ENCODE measurements at regions not wholly inside any gene's neighbourhood (a gene's known extent, or its start where the extent isn't known, plus 50 kb on each side); places are given as distances from the start of the nearest gene placed in this dataset.
"Not testable (repeated sequence)": the region's sequence is repeated elsewhere in the genome, so short reads cannot be mapped to it uniquely, and the experiment has no call there.

GRCh38 chr1:234865171-234866006 lies 255.4 kb upstream of the IRF2BP2 start:
- DNase-seq (ENCODE audit: low read depth in 2 of 2), result no peak

GRCh38 chr1:234864116-234864515 lies 254.1 kb upstream of the IRF2BP2 start:
- no peak for DNase-seq (ENCODE audit: low read depth in 2 of 2)

GRCh38 chr1:234863551-234863971 lies 253.6 kb upstream of the IRF2BP2 start:
- DNase-seq (ENCODE audit: low read depth in 2 of 2), result no peak

DNA sequence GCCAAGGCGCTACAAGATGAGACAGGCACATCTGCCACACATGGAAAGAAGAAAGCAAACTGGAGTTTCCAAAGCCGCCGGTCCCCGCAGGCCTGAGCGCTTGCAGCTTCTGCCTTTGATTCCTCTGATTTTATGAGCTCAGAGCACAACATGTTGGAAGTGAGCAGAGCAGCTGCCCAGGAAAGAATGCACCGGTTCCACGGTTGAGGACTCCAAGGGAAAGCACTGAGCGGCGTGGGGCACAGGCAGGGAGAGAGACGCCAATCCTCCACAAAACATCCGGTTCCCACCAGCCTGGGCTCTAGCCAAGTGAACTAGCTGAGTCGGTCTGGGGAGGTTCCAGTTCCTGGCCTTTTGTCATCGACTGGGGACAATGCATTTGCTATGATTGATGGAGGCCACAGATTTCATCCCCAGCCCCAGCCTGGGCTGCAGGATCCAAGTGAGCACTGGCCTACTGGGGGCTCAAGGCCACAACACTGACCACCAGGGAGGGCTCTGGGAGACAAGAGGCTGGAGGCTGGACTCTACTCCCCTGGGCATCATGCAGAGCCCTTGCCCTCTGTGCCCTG lies 253.1 kb upstream of the IRF2BP2 start:
- DNase-seq (ENCODE audit: low read depth in 2 of 2), result no peak

GRCh38 chr1:234862360-234862943 lies 252.5 kb upstream of the IRF2BP2 start:
- DNase-seq (ENCODE audit: low read depth in 2 of 2), result no peak

GRCh38 chr1:234861761-234862160 lies 251.8 kb upstream of the IRF2BP2 start:
- no peak for DNase-seq (ENCODE audit: low read depth in 2 of 2)

DNA sequence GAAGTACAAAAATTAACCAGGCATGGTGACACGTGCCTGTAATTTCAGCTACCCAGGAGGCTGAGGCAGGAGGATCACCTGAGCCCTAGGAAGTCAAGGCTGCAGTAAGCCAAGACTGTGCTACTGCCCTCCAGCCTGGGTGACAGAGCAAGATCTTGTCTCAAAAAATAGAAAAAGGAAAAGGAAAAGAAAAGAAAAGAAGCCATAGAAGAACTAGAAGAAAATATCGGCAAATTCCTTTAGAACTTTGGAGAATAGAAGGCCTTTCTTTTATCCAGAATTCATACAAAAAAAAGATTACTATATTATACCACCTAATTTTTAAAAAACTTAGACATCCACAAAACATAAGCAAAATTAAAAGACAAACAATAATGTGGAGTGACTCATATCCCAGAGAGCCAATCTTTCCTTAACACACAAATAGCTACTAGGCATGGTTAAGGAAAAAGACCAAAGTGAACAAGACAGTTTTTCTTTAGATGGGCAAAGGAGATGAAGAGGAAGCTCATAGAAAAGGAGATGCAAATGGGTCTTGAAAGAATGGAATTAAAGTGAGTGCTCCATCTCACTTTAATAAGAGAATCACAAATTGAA lies 251.1 kb upstream of the IRF2BP2 start:
- no peak for DNase-seq (ENCODE audit: low read depth in 2 of 2)

DNA sequence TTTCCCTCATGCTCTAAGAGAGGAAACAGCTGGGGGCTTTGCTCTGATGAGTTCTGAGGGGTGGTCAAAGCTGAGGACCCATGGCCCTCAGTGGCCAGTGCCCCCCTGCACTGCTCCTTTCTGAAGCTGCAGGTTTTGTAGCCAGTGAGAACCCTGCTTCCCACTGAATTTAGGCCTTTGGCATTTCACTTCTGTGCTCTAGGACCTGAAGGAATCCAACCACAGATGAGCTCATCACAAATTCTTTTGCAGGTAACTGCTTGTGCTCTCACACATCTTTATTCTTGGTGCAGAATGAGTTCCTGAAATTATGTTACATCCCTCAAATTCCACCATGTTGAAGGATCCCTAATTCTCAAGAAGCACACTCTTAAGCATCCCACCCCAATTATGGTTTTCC lies 248.7 kb upstream of the IRF2BP2 start:
- DNase-seq (ENCODE audit: low read depth in 2 of 2), result no peak

GRCh38 chr1:234856845-234857245 lies 246.9 kb upstream of the IRF2BP2 start:
- DNase-seq (ENCODE audit: low read depth in 2 of 2), result no peak

DNA sequence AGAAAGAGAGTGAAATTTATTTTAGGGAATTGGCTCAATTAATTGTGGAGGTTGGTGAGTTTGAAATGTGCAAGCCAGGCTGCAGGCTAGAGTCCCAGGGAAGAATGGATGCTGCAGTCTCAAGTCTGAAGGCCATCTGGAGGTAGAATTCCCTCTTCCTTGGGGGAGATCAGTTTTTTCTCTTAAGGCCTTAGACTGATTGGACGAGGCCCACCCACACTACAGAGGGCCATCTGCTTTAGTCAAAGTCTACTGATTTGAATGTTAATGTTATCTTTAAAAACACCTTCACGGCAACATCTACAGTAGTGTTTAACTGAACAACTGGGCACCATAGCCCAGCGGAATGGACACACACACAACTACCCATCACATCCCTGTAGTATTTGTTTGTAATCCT lies 245.9 kb upstream of the IRF2BP2 start:
- no peak for DNase-seq (ENCODE audit: low read depth in 2 of 2)

- DNase-seq (ENCODE audit: low read depth in 2 of 2), result no peak
Measured at GRCh38 chr1:234854645-234855039, 244.7 kb upstream of the IRF2BP2 start.

GRCh38 chr1:234853906-234854644 lies 244.1 kb upstream of the IRF2BP2 start:
- no peak for DNase-seq (ENCODE audit: low read depth in 2 of 2)

DNA sequence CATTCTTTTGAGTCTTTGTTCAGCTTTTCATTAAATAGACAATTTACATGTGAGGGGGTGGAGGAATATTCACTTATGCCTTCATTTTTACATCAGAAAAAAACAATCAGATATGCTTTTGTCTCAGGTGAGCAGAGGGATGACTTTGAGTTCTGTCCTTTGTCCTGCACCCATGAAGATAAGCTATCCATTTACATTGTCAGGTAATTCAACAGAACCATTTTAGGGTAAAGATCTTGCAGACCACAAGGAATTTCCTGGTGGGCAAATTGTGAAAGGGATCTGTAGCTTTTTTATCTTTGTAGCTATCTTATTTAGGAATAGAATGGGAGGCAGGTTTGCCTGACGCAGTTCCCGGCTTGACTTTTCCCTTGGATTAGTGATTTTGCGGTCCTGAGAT lies 242.7 kb upstream of the IRF2BP2 start:
- DNase-seq (ENCODE audit: low read depth in 2 of 2), result no peak

DNA sequence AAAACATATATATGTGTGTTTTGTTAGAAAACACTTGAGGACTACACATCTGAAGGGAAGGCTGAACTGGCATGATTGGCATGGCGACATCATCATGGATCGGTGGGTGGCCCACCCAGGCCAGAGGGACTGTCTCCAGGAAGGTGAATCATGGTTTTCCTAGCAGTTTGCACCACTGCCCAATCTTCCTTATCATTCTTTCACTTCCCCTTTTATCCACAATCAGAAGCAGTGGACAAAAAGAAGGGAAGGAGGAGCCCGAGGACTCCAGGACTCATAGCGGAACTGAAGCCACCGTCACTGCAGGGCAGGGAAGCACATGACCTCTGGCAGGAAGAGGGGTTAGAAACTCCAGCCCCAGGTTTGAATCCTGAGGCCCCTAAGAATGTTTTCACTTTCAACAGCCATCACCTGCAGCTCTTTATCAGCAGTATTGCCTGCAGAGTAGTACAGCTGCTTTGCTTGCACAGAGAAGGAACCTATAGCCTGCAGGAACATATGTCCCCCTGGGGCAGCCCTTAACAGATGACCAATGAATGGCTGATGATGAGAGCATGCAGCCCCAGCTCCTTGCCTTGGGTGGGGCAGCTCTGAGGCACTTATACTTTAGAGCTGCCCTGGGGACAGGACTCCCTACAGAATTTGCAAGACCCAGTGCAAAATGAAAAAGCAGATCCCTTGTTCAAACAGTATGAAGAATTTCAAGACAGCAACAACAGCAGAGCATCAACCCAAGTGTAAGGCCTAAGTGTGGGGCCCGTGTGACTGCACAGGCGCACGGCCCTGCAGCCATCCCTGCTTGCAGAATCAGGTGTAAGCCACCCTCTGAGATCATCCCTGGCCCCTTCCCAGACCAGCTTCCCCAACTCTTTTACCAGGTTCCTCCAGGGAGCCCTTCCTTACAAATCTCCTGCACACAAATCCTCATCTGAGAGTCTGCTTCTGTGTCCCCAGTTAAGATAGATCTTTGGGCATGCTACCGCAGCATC lies 241.8 kb upstream of the IRF2BP2 start:
- no peak for DNase-seq (ENCODE audit: low read depth in 2 of 2)

GRCh38 chr1:234849832-234850231 lies 239.9 kb upstream of the IRF2BP2 start:
- DNase-seq (ENCODE audit: low read depth in 2 of 2), result no peak

- no peak for DNase-seq (ENCODE audit: low read depth in 2 of 2)
Measured at GRCh38 chr1:234848972-234849649, 239.1 kb upstream of the IRF2BP2 start.

DNA sequence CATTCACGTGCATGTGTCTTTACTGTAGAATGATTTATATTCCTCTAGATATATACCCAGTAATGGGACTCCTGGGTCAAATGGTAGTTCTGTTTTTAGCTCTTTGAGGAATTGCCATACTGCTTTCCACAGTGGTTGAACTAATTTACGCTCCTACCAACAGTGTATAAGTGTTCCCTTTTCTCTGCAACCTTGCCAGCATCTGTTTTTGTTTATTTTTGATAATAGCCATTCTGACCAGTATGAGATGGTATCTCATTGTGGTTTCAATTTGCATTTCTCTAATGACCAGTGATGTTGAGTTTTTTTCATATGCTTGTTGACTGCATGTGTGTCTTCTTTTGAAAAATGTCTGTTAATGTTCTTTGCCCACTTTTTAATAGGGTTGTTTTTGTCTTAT lies 236.8 kb upstream of the IRF2BP2 start:
- not testable (repeated sequence) for DNase-seq (ENCODE audit: low read depth in 2 of 2)

- no peak for DNase-seq (ENCODE audit: low read depth in 2 of 2)
Measured at GRCh38 chr1:234845836-234846235, 235.9 kb upstream of the IRF2BP2 start.

DNA sequence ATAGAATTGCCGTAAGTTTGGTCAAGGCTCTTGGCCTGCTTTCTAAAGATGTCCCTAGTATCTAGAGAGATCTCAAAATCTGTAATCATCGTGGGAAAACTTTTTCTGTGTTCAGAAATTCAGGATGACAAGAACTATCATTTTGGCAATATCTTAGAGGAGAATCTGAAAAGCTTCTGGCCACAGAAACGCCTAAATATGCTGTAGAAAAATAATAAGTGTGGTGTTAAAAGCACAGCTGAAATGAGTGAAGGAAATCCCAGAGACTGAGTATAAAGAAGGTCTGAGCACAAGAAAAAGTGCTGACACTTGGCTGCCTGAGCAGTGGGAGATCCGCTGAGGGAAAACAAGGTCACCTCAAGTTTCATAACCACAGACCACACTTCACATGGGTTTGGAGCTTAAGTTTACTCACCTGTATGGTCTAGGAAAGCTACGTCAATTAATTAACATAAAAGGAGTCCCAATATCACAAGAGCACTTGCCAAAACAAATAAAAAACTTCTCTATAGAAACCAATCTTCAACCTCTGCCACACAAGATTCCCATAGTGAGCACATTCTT lies 235.2 kb upstream of the IRF2BP2 start:
- DNase-seq (ENCODE audit: low read depth in 2 of 2), result peak in 1 of 2 donors; percentile 11

DNA sequence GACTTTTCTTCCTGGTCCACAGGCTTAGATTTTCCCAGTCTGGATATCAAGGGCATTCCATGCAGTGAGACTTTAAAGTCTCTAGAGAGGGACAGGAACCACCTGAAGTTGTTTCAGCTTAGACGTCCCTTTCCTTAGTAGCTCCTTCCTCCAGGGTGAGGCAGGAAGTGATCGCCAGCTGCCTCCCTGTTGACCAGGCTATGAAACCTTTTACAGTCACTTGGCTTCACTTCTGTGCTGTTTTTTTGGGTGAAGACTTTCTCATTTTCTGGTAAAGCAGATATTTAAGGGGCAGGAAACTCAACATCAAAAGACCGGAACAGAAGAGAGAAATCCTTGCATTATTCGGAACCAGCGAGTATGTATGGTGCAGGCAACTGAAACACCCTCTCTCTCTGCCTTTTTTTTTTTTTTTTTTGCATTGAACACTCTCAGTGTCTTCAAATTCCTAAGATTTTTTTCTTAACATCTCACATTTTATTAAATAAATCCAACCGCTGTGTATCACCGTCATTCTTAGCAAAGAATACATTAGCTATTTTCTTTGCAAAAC lies 234.6 kb upstream of the IRF2BP2 start:
- no peak for DNase-seq (ENCODE audit: low read depth in 2 of 2)

Measured in activated CD8-positive, alpha-beta memory T cell treated with anti-CD3 and anti-CD28 coated beads for 4 hours (primary cell).